Endodermal cell (in vitro differentiated cells): ENCODE measurements at regions not wholly inside any gene's neighbourhood (a gene's known extent, or its start where the extent isn't known, plus 50 kb on each side); places are given as distances from the start of the nearest gene placed in this dataset.

Experiments
- DNase-seq: peaks from one replicate; pipeline ENCODE4 v3.0.0-alpha.2; 2017
- H3K27ac ChIP-seq: 2 replicates; pipeline ENCODE4 v1.5.1; 2013; ENCODE audit warnings: mild to moderate bottlenecking, low read depth, low read length, moderate library complexity
- H3K27me3 ChIP-seq: 2 replicates; pipeline ENCODE4 v1.6.1; 2013; ENCODE audit warnings: mild to moderate bottlenecking, low read length, moderate library complexity; ENCODE audit not compliant: insufficient read depth, control insufficient read depth, poor library complexity, severe bottlenecking
- H3K36me3 ChIP-seq: 2 replicates; pipeline ENCODE4 v1.7.0; 2013; ENCODE audit warnings: mild to moderate bottlenecking, low read length, moderate library complexity; ENCODE audit not compliant: control insufficient read depth, insufficient read depth
- H3K4me1 ChIP-seq: one replicate; pipeline ENCODE4 v1.7.0; 2013; ENCODE audit warnings: low read length; ENCODE audit not compliant: control insufficient read depth, insufficient read depth
- H3K4me3 ChIP-seq: 2 replicates; pipeline ENCODE4 v1.5.1; 2013; ENCODE audit warnings: mild to moderate bottlenecking, low read length, moderate library complexity
- H3K9ac ChIP-seq: 2 replicates; pipeline ENCODE4 v1.6.1; 2013; ENCODE audit warnings: mild to moderate bottlenecking, low read length, moderate library complexity; ENCODE audit not compliant: poor library complexity, severe bottlenecking; ENCODE audit errors: extremely low read depth
- H3K9me3 ChIP-seq: 2 replicates; pipeline ENCODE4 v1.6.1; 2013; ENCODE audit warnings: mild to moderate bottlenecking, low read length, moderate library complexity; ENCODE audit not compliant: control insufficient read depth
- H3K27ac Mint-ChIP-seq: 2 replicates; pipeline ENCODE4 v1.8.0; 2020; ENCODE audit warnings: mixed read lengths
- H3K27me3 Mint-ChIP-seq: 2 replicates; pipeline ENCODE4 v1.8.0; 2021; ENCODE audit warnings: mild to moderate bottlenecking, mixed read lengths; ENCODE audit not compliant: insufficient read depth
- H3K36me3 Mint-ChIP-seq: 2 replicates; pipeline ENCODE4 v1.8.0; 2020; ENCODE audit warnings: low read depth, mixed read lengths
- H3K4me1 Mint-ChIP-seq: 2 replicates; pipeline ENCODE4 v1.8.0; 2020; ENCODE audit warnings: mixed read lengths
- H3K4me3 Mint-ChIP-seq: 2 replicates; pipeline ENCODE4 v1.8.0; 2020; ENCODE audit warnings: mild to moderate bottlenecking, moderate library complexity, mixed read lengths
- H3K9me3 Mint-ChIP-seq: 2 replicates; pipeline ENCODE4 v1.8.0; 2020; ENCODE audit warnings: mild to moderate bottlenecking, mixed read lengths
- CTCF ChIP-seq: fragments of 200-600 bp; sonication (generic); conservative IDR thresholded peaks from 2 replicates; pipeline ENCODE4 v1.5.0; 2021; ENCODE audit warnings: antibody characterized with exemption, mild to moderate bottlenecking
- WGBS, 2 experiments: methylation state at CpG; one replicate each; pipeline versions ENCODE4 v1.1.5 to v1.1.7; 2013; ENCODE audit warnings: missing lambda C conversion rate in 2 of 2, mixed read lengths in 1 of 2; ENCODE audit not compliant: insufficient coverage in 1 of 2, insufficient read length in 1 of 2; 5-methylcytosine and 5-hydroxymethylcytosine counted together

DNA sequence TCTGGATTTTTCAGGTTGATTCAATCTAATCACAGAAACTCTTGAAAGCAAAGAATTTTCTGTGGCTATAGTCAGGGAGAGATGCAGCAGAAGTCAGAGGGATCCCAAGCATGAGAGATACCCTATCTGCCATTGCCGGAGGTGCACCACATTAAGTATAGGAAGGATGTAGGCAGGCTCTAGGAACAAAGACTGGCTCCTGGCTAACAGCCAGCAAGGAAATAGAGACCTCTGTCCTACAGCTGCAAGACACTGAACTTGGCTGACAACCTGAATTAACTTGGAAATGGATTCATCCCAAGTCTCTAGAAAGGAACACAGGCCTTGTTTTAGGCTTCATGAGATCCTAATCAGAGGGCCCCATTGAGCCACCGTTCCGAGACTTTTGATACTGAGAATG is 364.9 kb upstream of the FLRT2 start:
- Histone ChIP-seq H3K36me3 (no peaks in the 10 kb centered on the region), H3K4me3 (no peak overlapping the region), H3K9ac (no peak overlapping the region), H3K27me3 (no peaks in the 10 kb centered on the region), H3K27ac (no peak overlapping the region), H3K9me3 (peaks cover 36% of the 10 kb centered on the region), H3K4me1 (no peaks in the 10 kb centered on the region)
- Mint-ChIP-seq H3K27me3 (no peaks in the 10 kb centered on the region), H3K36me3 (no peaks in the 10 kb centered on the region), H3K9me3 (peaks cover 23% of the 10 kb centered on the region), H3K4me3 (no peak overlapping the region), H3K27ac (no peak overlapping the region), H3K4me1 (no peaks in the 10 kb centered on the region)
- WGBS, 2 experiments, result 89 to 100% methylated on average over 3 of the region's 3 CpGs
- no peak for DNase-seq
- TF ChIP-seq CTCF, result peak; percentile 49

DNA sequence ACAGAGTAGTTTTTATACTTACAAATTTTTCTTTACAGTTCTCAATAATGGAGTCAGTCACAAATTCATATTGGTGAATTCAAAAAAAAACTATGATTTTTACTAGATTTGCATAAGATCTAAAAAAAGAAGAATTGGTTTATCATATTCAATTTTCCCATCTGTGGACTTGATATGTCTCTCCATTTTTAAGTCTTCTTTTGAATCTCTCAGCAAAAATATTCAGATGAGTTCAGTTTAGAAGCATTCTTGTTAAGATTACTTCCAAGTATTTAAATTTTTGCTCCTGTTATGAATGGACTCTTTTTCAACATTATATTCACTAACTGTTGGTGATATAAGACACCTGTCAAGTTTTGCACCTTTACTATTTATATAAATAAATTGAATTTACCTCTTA is 360.6 kb upstream of the FLRT2 start:
- no peak for TF ChIP-seq CTCF
- Mint-ChIP-seq H3K27me3 (no peaks in the 10 kb centered on the region), H3K4me1 (no peaks in the 10 kb centered on the region), H3K4me3 (no peak overlapping the region), H3K36me3 (no peaks in the 10 kb centered on the region), H3K27ac (no peak overlapping the region), H3K9me3 (no peaks in the 10 kb centered on the region)
- DNase-seq, result no peak
- Histone ChIP-seq H3K9me3 (peaks cover 2% of the 10 kb centered on the region), H3K36me3 (no peaks in the 10 kb centered on the region), H3K9ac (no peak overlapping the region), H3K27ac (no peak overlapping the region), H3K4me1 (no peaks in the 10 kb centered on the region), H3K4me3 (no peak overlapping the region), H3K27me3 (no peaks in the 10 kb centered on the region)

DNA sequence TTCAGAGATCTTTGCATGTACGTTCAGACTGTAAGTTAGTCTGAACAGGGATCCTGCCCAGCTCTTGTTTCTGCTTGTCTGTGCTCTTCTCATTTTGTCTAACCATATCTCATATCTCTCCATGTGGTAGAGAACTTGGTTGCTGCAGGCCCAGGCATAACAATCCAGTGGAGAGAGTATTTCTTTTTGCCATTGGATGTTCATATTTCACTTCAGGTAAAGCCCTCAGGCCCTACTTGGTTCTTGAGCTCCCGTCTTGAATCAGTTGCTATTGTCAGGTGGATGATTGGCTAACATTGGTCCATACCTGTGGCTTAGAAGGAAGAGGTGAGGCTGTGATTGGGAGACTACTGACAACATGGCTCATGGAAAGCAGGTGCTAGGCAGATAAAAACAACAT is 357.7 kb upstream of the FLRT2 start:
- H3K27me3 ChIP-seq, result no peaks in the 10 kb centered on the region
- DNase-seq, result no peak
- no peaks in the 10 kb centered on the region for H3K4me1 ChIP-seq
- WGBS, 2 experiments, result 89% methylated on average over 2 of the region's 2 CpGs; no CpG with 5 or more reads in 1 of the 2 experiments
- no peak overlapping the region for H3K27ac Mint-ChIP-seq
- no peaks in the 10 kb centered on the region for H3K4me1 Mint-ChIP-seq
- H3K4me3 Mint-ChIP-seq, result no peak overlapping the region
- H3K36me3 Mint-ChIP-seq, result no peaks in the 10 kb centered on the region
- H3K9me3 Mint-ChIP-seq, result no peaks in the 10 kb centered on the region
- H3K36me3 ChIP-seq, result no peaks in the 10 kb centered on the region
- no peak for TF ChIP-seq CTCF
- H3K4me3 ChIP-seq, result no peak overlapping the region
- H3K9ac ChIP-seq, result no peak overlapping the region
- no peak overlapping the region for H3K27ac ChIP-seq
- H3K27me3 Mint-ChIP-seq, result no peaks in the 10 kb centered on the region
- H3K9me3 ChIP-seq, result no peaks in the 10 kb centered on the region
